ENCODE measurements at regions not wholly inside any gene's neighbourhood (a gene's known extent, or its start where the extent isn't known, plus 50 kb on each side); places are given as distances from the start of the nearest gene placed in this dataset.

DNA sequence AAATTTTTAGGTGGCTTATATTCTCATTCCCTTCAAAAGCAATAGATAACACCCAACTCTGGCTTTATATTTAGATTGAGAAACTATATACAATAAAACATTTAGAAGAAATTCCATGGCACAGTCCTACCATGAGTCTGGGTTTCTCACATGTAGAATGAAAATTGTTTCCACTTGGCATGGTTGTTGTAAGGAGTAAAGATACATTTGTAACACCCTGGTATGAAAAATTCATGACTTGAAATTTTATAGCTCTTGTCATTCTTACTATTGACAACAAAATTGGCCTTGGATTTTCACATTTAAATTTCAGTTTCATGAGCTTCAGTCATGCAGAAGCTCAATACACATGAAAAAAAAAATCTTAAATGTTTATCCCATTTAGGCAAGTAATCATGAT lies 92.5 kb upstream of the CBLN2 start:
- no peaks in the 10 kb centered on the region for H3K4me1 ChIP-seq (ENCODE audit: control insufficient read depth, insufficient read depth, low read length)
- H3K27me3 ChIP-seq (replicated peaks in 1 of 2; ENCODE audit: control insufficient read depth in 2 of 2, insufficient read depth in 2 of 2, low read length in 1 of 2) = no peaks in the 10 kb centered on the region
- ATAC-seq (no peak), DNase-seq (ENCODE audit: low read depth, low spot score) (no peak), FAIRE-seq (no peak)
- CTCF ChIA-PET = interaction anchor here (1.4 to 2.7 kb wide), 2 partner anchors 37 to 44 kb away, joined by 3 to 15 read pairs; no protein-coding TSS in a partner anchor
- H3K4me2 ChIP-seq (ENCODE audit: control insufficient read depth, insufficient read depth) = no peak overlapping the region
- POLR2A ChIA-PET = interaction anchor here (0.8 kb wide), 1 partner anchor 174 kb away, joined by 3 read pairs; no protein-coding TSS in a partner anchor
- no peak overlapping the region for H2AFZ ChIP-seq (ENCODE audit: control insufficient read depth, low read depth, low read length)
- RAD21 ChIA-PET (ENCODE audit: unreplicated experiment) = interaction anchor here (1.0 to 1.4 kb wide), 2 partner anchors 16 to 37 kb away, joined by 3 to 6 read pairs; no protein-coding TSS in a partner anchor
- in situ Hi-C loops (cut with MboI) (no loop called here), intact Hi-C loops (cut with micrococcal nuclease; ENCODE audit: unreplicated experiment) (no loop called here)
- H3K27ac ChIP-seq (ENCODE audit: control insufficient read depth, insufficient read depth) = no peak overlapping the region
- H3K9me3 ChIP-seq (replicated peaks; ENCODE audit: control insufficient read depth, insufficient read depth, low read length) = no peaks in the 10 kb centered on the region
- SMC1A ChIA-PET (ENCODE audit: uncharacterized antibody, unreplicated experiment) = interaction anchor here (1.0 kb wide), 1 partner anchor 13 kb away, joined by 4 read pairs; no protein-coding TSS in a partner anchor
- H3K4me3 ChIP-seq = no peak overlapping the region
- H3K79me2 ChIP-seq (ENCODE audit: control insufficient read depth, insufficient read depth, low read length) = no peaks in the 10 kb centered on the region
- no peaks in the 10 kb centered on the region for H4K20me1 ChIP-seq (ENCODE audit: control insufficient read depth, insufficient read depth)
- H3K9ac ChIP-seq (ENCODE audit: control insufficient read depth, insufficient read depth, low read length) = no peak overlapping the region
- BruUV-seq (replicated peaks) = no TSS peak
- TF ChIP-seq FOXM1 (IDR thresholded peaks at IDR 0.05; ENCODE audit: low read depth, low read length) = no peak
- no peak for TF ChIP-seq TCF7 (IDR thresholded peaks at IDR 0.05; ENCODE audit: borderline replicate concordance)
- TF ChIP-seq ZBED1 (IDR thresholded peaks at IDR 0.05; ENCODE audit: borderline replicate concordance) = no peak
- H3K36me3 ChIP-seq (ENCODE audit: control insufficient read depth in 2 of 2, insufficient read depth in 2 of 2, low read length in 1 of 2) = no peaks in the 10 kb centered on the region

DNA sequence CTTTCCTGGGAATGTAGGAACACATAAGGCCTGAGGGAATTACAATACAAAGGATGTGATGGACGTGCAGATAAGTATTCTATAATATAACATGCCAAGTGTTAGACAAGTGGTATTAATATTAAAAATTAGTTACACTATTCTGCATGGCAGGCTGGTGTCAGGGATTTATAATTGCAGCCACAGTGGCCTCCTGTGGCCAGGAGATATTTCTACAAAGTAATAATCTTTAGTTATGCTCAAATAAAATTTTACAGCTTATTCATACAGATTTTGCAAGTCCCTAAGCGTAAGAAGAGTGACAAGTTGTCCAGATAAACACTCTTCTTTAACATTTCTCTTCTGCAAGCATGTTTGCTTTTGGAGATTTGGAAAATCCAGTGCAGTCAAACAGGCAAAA lies 90.4 kb upstream of the CBLN2 start:
- in situ Hi-C loops (cut with MboI) = no loop called here
- intact Hi-C loops (cut with micrococcal nuclease; ENCODE audit: unreplicated experiment) = no loop called here
- no peaks in the 10 kb centered on the region for H3K4me1 ChIP-seq (ENCODE audit: control insufficient read depth, insufficient read depth, low read length)
- no peak overlapping the region for H3K4me3 ChIP-seq
- DNase-seq (ENCODE audit: low read depth, low spot score) = no peak
- no peak for ATAC-seq
- ChIA-PET SMC1A (ENCODE audit: uncharacterized antibody, unreplicated experiment) (interaction anchor here (1.0 kb wide), 1 partner anchor 14 kb away, joined by 3 read pairs; no protein-coding TSS in a partner anchor), CTCF (interaction anchor here (0.9 kb wide), 1 partner anchor 1702 kb away, joined by 3 read pairs; no protein-coding TSS in a partner anchor), POLR2A (no interaction called here), RAD21 (ENCODE audit: unreplicated experiment) (no interaction called here)
- H3K79me2 ChIP-seq (ENCODE audit: control insufficient read depth, insufficient read depth, low read length) = no peaks in the 10 kb centered on the region
- no peaks in the 10 kb centered on the region for H4K20me1 ChIP-seq (ENCODE audit: control insufficient read depth, insufficient read depth)
- no peak for FAIRE-seq
- no peak overlapping the region for H3K9ac ChIP-seq (ENCODE audit: control insufficient read depth, insufficient read depth, low read length)
- no TSS peak for BruUV-seq (replicated peaks)
- H3K9me3 ChIP-seq (replicated peaks; ENCODE audit: control insufficient read depth, insufficient read depth, low read length) = no peaks in the 10 kb centered on the region
- H3K36me3 ChIP-seq (ENCODE audit: control insufficient read depth in 2 of 2, insufficient read depth in 2 of 2, low read length in 1 of 2) = no peaks in the 10 kb centered on the region
- H3K4me2 ChIP-seq (ENCODE audit: control insufficient read depth, insufficient read depth) = no peak overlapping the region
- no peaks in the 10 kb centered on the region for H3K27me3 ChIP-seq (replicated peaks in 1 of 2; ENCODE audit: control insufficient read depth in 2 of 2, insufficient read depth in 2 of 2, low read length in 1 of 2)
- H3K27ac ChIP-seq (ENCODE audit: control insufficient read depth, insufficient read depth) = no peak overlapping the region
- no peak overlapping the region for H2AFZ ChIP-seq (ENCODE audit: control insufficient read depth, low read depth, low read length)
- TF ChIP-seq TCF3 (IDR thresholded peaks at IDR 0.05; ENCODE audit: borderline replicate concordance, insufficient read depth, low read depth, low read length) (no peak), EZH2 (IDR thresholded peaks at IDR 0.05; ENCODE audit: borderline replicate concordance, control insufficient read depth, low read depth, low read length) (no peak), KLF5 (IDR thresholded peaks at IDR 0.05; ENCODE audit: partially characterized antibody) (no peak), NBN (IDR thresholded peaks at IDR 0.05) (no peak), CHD4 (IDR thresholded peaks at IDR 0.05) (no peak), RAD51 (IDR thresholded peaks at IDR 0.05) (no peak), NFYB (IDR thresholded peaks at IDR 0.05; ENCODE audit: insufficient read depth, low read depth, low read length) (no peak), HCFC1 (IDR thresholded peaks at IDR 0.05; ENCODE audit: low read length) (no peak)
- TF ChIP-seq, protein P1, sequence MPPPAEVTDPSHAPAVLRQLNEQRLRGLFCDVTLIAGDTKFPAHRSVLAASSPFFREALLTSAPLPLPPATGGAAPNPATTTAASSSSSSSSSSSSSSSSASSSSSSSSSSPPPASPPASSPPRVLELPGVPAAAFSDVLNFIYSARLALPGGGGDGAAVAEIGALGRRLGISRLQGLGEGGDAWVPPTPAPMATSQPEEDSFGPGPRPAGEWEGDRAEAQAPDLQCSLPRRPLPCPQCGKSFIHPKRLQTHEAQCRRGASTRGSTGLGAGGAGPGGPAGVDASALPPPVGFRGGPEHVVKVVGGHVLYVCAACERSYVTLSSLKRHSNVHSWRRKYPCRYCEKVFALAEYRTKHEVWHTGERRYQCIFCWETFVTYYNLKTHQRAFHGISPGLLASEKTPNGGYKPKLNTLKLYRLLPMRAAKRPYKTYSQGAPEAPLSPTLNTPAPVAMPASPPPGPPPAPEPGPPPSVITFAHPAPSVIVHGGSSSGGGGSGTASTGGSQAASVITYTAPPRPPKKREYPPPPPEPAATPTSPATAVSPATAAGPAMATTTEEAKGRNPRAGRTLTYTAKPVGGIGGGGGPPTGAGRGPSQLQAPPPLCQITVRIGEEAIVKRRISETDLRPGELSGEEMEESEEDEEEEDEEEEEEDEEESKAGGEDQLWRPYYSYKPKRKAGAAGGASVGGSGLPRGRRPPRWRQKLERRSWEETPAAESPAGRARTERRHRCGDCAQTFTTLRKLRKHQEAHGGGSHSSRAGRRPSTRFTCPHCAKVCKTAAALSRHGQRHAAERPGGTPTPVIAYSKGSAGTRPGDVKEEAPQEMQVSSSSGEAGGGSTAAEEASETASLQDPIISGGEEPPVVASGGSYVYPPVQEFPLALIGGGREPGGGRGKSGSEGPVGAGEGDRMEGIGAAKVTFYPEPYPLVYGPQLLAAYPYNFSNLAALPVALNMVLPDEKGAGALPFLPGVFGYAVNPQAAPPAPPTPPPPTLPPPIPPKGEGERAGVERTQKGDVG (CRISPR knock-in tag; IDR thresholded peaks at IDR 0.05) = no peak
- TF ChIP-seq, protein P2, sequence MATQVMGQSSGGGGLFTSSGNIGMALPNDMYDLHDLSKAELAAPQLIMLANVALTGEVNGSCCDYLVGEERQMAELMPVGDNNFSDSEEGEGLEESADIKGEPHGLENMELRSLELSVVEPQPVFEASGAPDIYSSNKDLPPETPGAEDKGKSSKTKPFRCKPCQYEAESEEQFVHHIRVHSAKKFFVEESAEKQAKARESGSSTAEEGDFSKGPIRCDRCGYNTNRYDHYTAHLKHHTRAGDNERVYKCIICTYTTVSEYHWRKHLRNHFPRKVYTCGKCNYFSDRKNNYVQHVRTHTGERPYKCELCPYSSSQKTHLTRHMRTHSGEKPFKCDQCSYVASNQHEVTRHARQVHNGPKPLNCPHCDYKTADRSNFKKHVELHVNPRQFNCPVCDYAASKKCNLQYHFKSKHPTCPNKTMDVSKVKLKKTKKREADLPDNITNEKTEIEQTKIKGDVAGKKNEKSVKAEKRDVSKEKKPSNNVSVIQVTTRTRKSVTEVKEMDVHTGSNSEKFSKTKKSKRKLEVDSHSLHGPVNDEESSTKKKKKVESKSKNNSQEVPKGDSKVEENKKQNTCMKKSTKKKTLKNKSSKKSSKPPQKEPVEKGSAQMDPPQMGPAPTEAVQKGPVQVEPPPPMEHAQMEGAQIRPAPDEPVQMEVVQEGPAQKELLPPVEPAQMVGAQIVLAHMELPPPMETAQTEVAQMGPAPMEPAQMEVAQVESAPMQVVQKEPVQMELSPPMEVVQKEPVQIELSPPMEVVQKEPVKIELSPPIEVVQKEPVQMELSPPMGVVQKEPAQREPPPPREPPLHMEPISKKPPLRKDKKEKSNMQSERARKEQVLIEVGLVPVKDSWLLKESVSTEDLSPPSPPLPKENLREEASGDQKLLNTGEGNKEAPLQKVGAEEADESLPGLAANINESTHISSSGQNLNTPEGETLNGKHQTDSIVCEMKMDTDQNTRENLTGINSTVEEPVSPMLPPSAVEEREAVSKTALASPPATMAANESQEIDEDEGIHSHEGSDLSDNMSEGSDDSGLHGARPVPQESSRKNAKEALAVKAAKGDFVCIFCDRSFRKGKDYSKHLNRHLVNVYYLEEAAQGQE (IDR thresholded peaks at IDR 0.05; ENCODE audit: low read depth, low read length) = no peak
- WGBS (ENCODE audit: insufficient coverage, insufficient replicate concordance, low lambda C conversion rate, missing lambda C conversion rate) = 3% methylated on average over 2 of the region's 2 CpGs
